Suprapubic skin (tissue), 3 donors: ENCODE measurements at regions not wholly inside any gene's neighbourhood (a gene's known extent, or its start where the extent isn't known, plus 50 kb on each side); places are given as distances from the start of the nearest gene placed in this dataset.

Experiments
- CTCF ChIP-seq, 2 donors: fragments of 200-600 bp in 1 of 2; fragments of 450-650 bp in 1 of 2; sonication (generic) in 1 of 2; IDR thresholded peaks; one replicate each; pipeline ENCODE4 v1.5.1; 2016 to 2019; ENCODE audit warnings: antibody characterized with exemption in 2 of 2, mild to moderate bottlenecking in 1 of 2, moderate library complexity in 1 of 2
- EP300 ChIP-seq: sonication (generic); formaldehyde crosslinking; IDR thresholded peaks from one replicate; pipeline ENCODE4 v1.6.1; 2017; ENCODE audit warnings: antibody characterized with exemption
- POLR2A ChIP-seq, 2 donors: fragments of 450-650 bp; IDR thresholded peaks; one replicate each; pipeline ENCODE4 v1.6.1; 2017; ENCODE audit warnings: antibody characterized with exemption in 2 of 2, mild to moderate bottlenecking in 2 of 2, moderate library complexity in 2 of 2

- TF ChIP-seq CTCF (IDR thresholded peaks at IDR 0.05): peak; percentile 25 to 30
- TF ChIP-seq POLR2A (IDR thresholded peaks at IDR 0.05): no peak
- TF ChIP-seq EP300: no peak
Observed at GRCh38 chr15:85289677-85290365, 90.6 kb upstream of the AKAP13 start.
